ENCODE measurements at regions not wholly inside any gene's neighbourhood (a gene's known extent, or its start where the extent isn't known, plus 50 kb on each side); places are given as distances from the start of the nearest gene placed in this dataset.

- Histone ChIP-seq H3K27ac (no peak overlapping the region), H3F3A (ENCODE audit: insufficient read depth) (no peaks in the 10 kb centered on the region), H3K9me3 (ENCODE audit: low read depth) (no peaks in the 10 kb centered on the region), H3K79me2 (ENCODE audit: insufficient read depth) (no peaks in the 10 kb centered on the region), H3K36me3 (ENCODE audit: low read depth) (no peaks in the 10 kb centered on the region), H2AFZ (no peak overlapping the region), H3K4me2 (ENCODE audit: unreplicated experiment) (no peak overlapping the region), H3K4me3 (no peak overlapping the region), H3K9me2 (ENCODE audit: insufficient read depth) (no peaks in the 10 kb centered on the region), H4K20me1 (ENCODE audit: insufficient read depth) (no peaks in the 10 kb centered on the region), H3K4me1 (ENCODE audit: insufficient read depth) (no peaks in the 10 kb centered on the region), H3K27me3 (replicated peaks; ENCODE audit: insufficient read depth) (no peaks in the 10 kb centered on the region), H3K9ac (no peak overlapping the region)
- no peak for TF ChIP-seq EZH2 (IDR thresholded peaks at IDR 0.05; ENCODE audit: insufficient read depth, poor library complexity, severe bottlenecking)
- no peak for TF ChIP-seq EZH2phosphoT487 (IDR thresholded peaks at IDR 0.05; ENCODE audit: insufficient read depth, low read depth)
- WGBS, 2 experiments (ENCODE audit: low coverage in 1 of 2, low lambda C conversion rate in 2 of 2, missing lambda C conversion rate in 2 of 2): 53 to 59% methylated on average over 6 of the region's 6 CpGs
- in situ Hi-C loops (cut with MboI): no loop called here
- no peak for DNase-seq
Observed at GRCh38 chr16:5642011-5642410, 544.4 kb upstream of the EEF2KMT start.

- H4K20me1 ChIP-seq (ENCODE audit: insufficient read depth): no peaks in the 10 kb centered on the region
- no peak for DNase-seq
Observed at GRCh38 chr16:5640883-5641282, 543.3 kb upstream of the EEF2KMT start.

GRCh38 chr16:5639531-5639930 lies 541.9 kb upstream of the EEF2KMT start:
- H2AFZ ChIP-seq: no peak overlapping the region
- H3K4me2 ChIP-seq (ENCODE audit: unreplicated experiment): no peak overlapping the region
- H3K9ac ChIP-seq: no peak overlapping the region
- no peak for DNase-seq
- 17 to 24% methylated on average over 3 of the region's 3 CpGs for WGBS, 2 experiments (ENCODE audit: low coverage in 1 of 2, low lambda C conversion rate in 2 of 2, missing lambda C conversion rate in 2 of 2)
- no peaks in the 10 kb centered on the region for H3K9me2 ChIP-seq (ENCODE audit: insufficient read depth)
- H3K36me3 ChIP-seq (ENCODE audit: low read depth): no peaks in the 10 kb centered on the region
- H3F3A ChIP-seq (ENCODE audit: insufficient read depth): no peaks in the 10 kb centered on the region
- H3K9me3 ChIP-seq (ENCODE audit: low read depth): no peaks in the 10 kb centered on the region
- H3K4me3 ChIP-seq: no peak overlapping the region
- no peaks in the 10 kb centered on the region for H3K79me2 ChIP-seq (ENCODE audit: insufficient read depth)
- H3K27me3 ChIP-seq (replicated peaks; ENCODE audit: insufficient read depth): no peaks in the 10 kb centered on the region
- H3K27ac ChIP-seq: no peak overlapping the region
- no peaks in the 10 kb centered on the region for H3K4me1 ChIP-seq (ENCODE audit: insufficient read depth)
- TF ChIP-seq EZH2 (IDR thresholded peaks at IDR 0.05; ENCODE audit: insufficient read depth, poor library complexity, severe bottlenecking) (no peak), EZH2phosphoT487 (IDR thresholded peaks at IDR 0.05; ENCODE audit: insufficient read depth, low read depth) (no peak)
- in situ Hi-C loops (cut with MboI): no loop called here
- H4K20me1 ChIP-seq (ENCODE audit: insufficient read depth): no peaks in the 10 kb centered on the region

More at GRCh38 chr16:5640883-5641282, 543.3 kb upstream of the EEF2KMT start:
- WGBS, 2 experiments (ENCODE audit: low coverage in 1 of 2, low lambda C conversion rate in 2 of 2, missing lambda C conversion rate in 2 of 2): 25 to 36% methylated on average over 1 of the region's 1 CpG
- Histone ChIP-seq H3K4me3 (no peak overlapping the region), H3K4me1 (ENCODE audit: insufficient read depth) (no peaks in the 10 kb centered on the region), H3K9me3 (ENCODE audit: low read depth) (no peaks in the 10 kb centered on the region), H3K27ac (no peak overlapping the region), H3K9me2 (ENCODE audit: insufficient read depth) (no peaks in the 10 kb centered on the region), H2AFZ (no peak overlapping the region), H3K36me3 (ENCODE audit: low read depth) (no peaks in the 10 kb centered on the region), H3K79me2 (ENCODE audit: insufficient read depth) (no peaks in the 10 kb centered on the region), H3K4me2 (ENCODE audit: unreplicated experiment) (no peak overlapping the region), H3F3A (ENCODE audit: insufficient read depth) (no peaks in the 10 kb centered on the region), H3K27me3 (replicated peaks; ENCODE audit: insufficient read depth) (no peaks in the 10 kb centered on the region), H3K9ac (no peak overlapping the region)
- TF ChIP-seq EZH2phosphoT487 (IDR thresholded peaks at IDR 0.05; ENCODE audit: insufficient read depth, low read depth) (no peak), EZH2 (IDR thresholded peaks at IDR 0.05; ENCODE audit: insufficient read depth, poor library complexity, severe bottlenecking) (no peak)
- in situ Hi-C loops (cut with MboI): no loop called here

DNA sequence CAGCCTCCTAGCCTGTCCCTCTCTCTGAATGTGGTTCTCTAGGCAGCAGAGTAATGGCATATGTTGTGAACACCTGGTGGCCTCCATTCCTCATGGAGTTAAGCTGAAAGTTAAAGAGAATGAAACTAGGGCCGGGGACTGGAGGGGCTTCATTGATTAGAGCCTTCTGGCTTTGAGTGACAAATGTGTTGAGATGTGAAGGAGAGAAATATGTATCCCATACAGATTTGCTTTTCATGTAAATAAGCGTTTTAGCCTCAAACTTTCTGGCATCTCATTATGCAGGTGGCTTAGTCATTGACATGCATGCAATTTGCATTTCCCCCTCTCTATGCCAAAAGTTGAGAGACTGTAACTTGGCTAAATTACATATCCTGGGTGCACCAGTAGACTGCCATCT lies 537.7 kb upstream of the EEF2KMT start:
- Histone ChIP-seq H3K27me3 (replicated peaks; ENCODE audit: insufficient read depth) (no peaks in the 10 kb centered on the region), H3K27ac (no peak overlapping the region), H3F3A (ENCODE audit: insufficient read depth) (no peaks in the 10 kb centered on the region), H3K9ac (no peak overlapping the region), H3K4me3 (no peak overlapping the region), H4K20me1 (ENCODE audit: insufficient read depth) (no peaks in the 10 kb centered on the region), H2AFZ (no peak overlapping the region), H3K4me2 (ENCODE audit: unreplicated experiment) (no peak overlapping the region), H3K36me3 (ENCODE audit: low read depth) (no peaks in the 10 kb centered on the region), H3K4me1 (ENCODE audit: insufficient read depth) (no peaks in the 10 kb centered on the region), H3K9me3 (ENCODE audit: low read depth) (no peaks in the 10 kb centered on the region), H3K9me2 (ENCODE audit: insufficient read depth) (no peaks in the 10 kb centered on the region), H3K79me2 (ENCODE audit: insufficient read depth) (no peaks in the 10 kb centered on the region)
- no peak for DNase-seq
- no peak for TF ChIP-seq EZH2phosphoT487 (IDR thresholded peaks at IDR 0.05; ENCODE audit: insufficient read depth, low read depth)
- TF ChIP-seq EZH2 (IDR thresholded peaks at IDR 0.05; ENCODE audit: insufficient read depth, poor library complexity, severe bottlenecking): no peak
- WGBS, 2 experiments (ENCODE audit: low coverage in 1 of 2, low lambda C conversion rate in 2 of 2, missing lambda C conversion rate in 2 of 2): 11 to 12% methylated on average over 2 of the region's 2 CpGs
- in situ Hi-C loops (cut with MboI): no loop called here

- H3K4me2 ChIP-seq (ENCODE audit: unreplicated experiment): no peak overlapping the region
- in situ Hi-C loops (cut with MboI): no loop called here
- WGBS, 2 experiments (ENCODE audit: low coverage in 1 of 2, low lambda C conversion rate in 2 of 2, missing lambda C conversion rate in 2 of 2): 2 to 10% methylated on average over 2 of the region's 2 CpGs
Observed at GRCh38 chr16:5634666-5635180, 537.1 kb upstream of the EEF2KMT start.

More at GRCh38 chr16:5634666-5635180, 537.1 kb upstream of the EEF2KMT start:
- H3K27me3 ChIP-seq (replicated peaks; ENCODE audit: insufficient read depth): no peaks in the 10 kb centered on the region
- H2AFZ ChIP-seq: no peak overlapping the region
- no peaks in the 10 kb centered on the region for H3K4me1 ChIP-seq (ENCODE audit: insufficient read depth)
- H3K9ac ChIP-seq: no peak overlapping the region
- no peak for TF ChIP-seq EZH2phosphoT487 (IDR thresholded peaks at IDR 0.05; ENCODE audit: insufficient read depth, low read depth)
- TF ChIP-seq EZH2 (IDR thresholded peaks at IDR 0.05; ENCODE audit: insufficient read depth, poor library complexity, severe bottlenecking): no peak
- no peaks in the 10 kb centered on the region for H3F3A ChIP-seq (ENCODE audit: insufficient read depth)
- no peaks in the 10 kb centered on the region for H3K9me3 ChIP-seq (ENCODE audit: low read depth)
- no peaks in the 10 kb centered on the region for H3K79me2 ChIP-seq (ENCODE audit: insufficient read depth)
- no peaks in the 10 kb centered on the region for H3K9me2 ChIP-seq (ENCODE audit: insufficient read depth)
- no peak for DNase-seq
- H4K20me1 ChIP-seq (ENCODE audit: insufficient read depth): no peaks in the 10 kb centered on the region
- H3K36me3 ChIP-seq (ENCODE audit: low read depth): no peaks in the 10 kb centered on the region
- H3K27ac ChIP-seq: no peak overlapping the region
- no peak overlapping the region for H3K4me3 ChIP-seq

Data from GM23248 (cell line).